Renal cortical epithelial cell (primary cell): ENCODE measurements at regions not wholly inside any gene's neighbourhood (a gene's known extent, or its start where the extent isn't known, plus 50 kb on each side); places are given as distances from the start of the nearest gene placed in this dataset.
A peak's percentile ranks its signal among the peaks of the same experiment; 100 is the strongest.

Experiments
- DNase-seq: peaks from one replicate; pipeline ENCODE4 v3.0.0-alpha.2; 2011; ENCODE audit warnings: low read depth

GRCh38 chr5:92418341-92418740 lies 1035.2 kb upstream of the ARRDC3 start:
- no peak for DNase-seq

GRCh38 chr5:92409134-92409533 lies 1026.0 kb upstream of the ARRDC3 start:
- DNase-seq: no peak

- DNase-seq: no peak
Measured at GRCh38 chr5:92402956-92403702, 1020.0 kb upstream of the ARRDC3 start.

GRCh38 chr5:92402045-92402444 lies 1018.9 kb upstream of the ARRDC3 start:
- no peak for DNase-seq

- DNase-seq: peak; percentile 47
Measured at GRCh38 chr5:92401492-92401891, 1018.4 kb upstream of the ARRDC3 start.

GRCh38 chr5:92394936-92395335 lies 1011.8 kb upstream of the ARRDC3 start:
- DNase-seq: no peak

- no peak for DNase-seq
Measured at GRCh38 chr5:92390657-92391056, 1007.5 kb upstream of the ARRDC3 start.

- peak; percentile 32 for DNase-seq
Measured at GRCh38 chr5:92380069-92380770, 997.1 kb upstream of the ARRDC3 start.

- DNase-seq: peak; percentile 75
Measured at GRCh38 chr5:92378966-92379611, 996.0 kb upstream of the ARRDC3 start.

- DNase-seq: no peak
Measured at GRCh38 chr5:92374859-92375258, 991.7 kb upstream of the ARRDC3 start.

- DNase-seq: peak; percentile 79
Measured at GRCh38 chr5:92372766-92373165, 989.6 kb upstream of the ARRDC3 start.

GRCh38 chr5:92371889-92372235 lies 988.7 kb upstream of the ARRDC3 start:
- peak; percentile 90 for DNase-seq

- peak; percentile 92 for DNase-seq
Measured at GRCh38 chr5:92371171-92371888, 988.2 kb upstream of the ARRDC3 start.

GRCh38 chr5:92370032-92370431 lies 986.9 kb upstream of the ARRDC3 start:
- no peak for DNase-seq

GRCh38 chr5:92369587-92369986 lies 986.5 kb upstream of the ARRDC3 start:
- no peak for DNase-seq

GRCh38 chr5:92364986-92365550 lies 982.0 kb upstream of the ARRDC3 start:
- peak; percentile 61 for DNase-seq

GRCh38 chr5:92353107-92354030 lies 970.3 kb upstream of the ARRDC3 start:
- DNase-seq: peak; percentile 84

GRCh38 chr5:92337772-92338234 lies 954.7 kb upstream of the ARRDC3 start:
- DNase-seq: peak; percentile 59

GRCh38 chr5:92332039-92332438 lies 948.9 kb upstream of the ARRDC3 start:
- peak; percentile 69 for DNase-seq

GRCh38 chr5:92330365-92330764 lies 947.2 kb upstream of the ARRDC3 start:
- DNase-seq: no peak

GRCh38 chr5:92329759-92330158 lies 946.6 kb upstream of the ARRDC3 start:
- no peak for DNase-seq
